ENCODE measurements at regions not wholly inside any gene's neighbourhood (a gene's known extent, or its start where the extent isn't known, plus 50 kb on each side); places are given as distances from the start of the nearest gene placed in this dataset.
A peak's percentile ranks its signal among the peaks of the same experiment; 100 is the strongest.
"Not testable (repeated sequence)": the region's sequence is repeated elsewhere in the genome, so short reads cannot be mapped to it uniquely, and the experiment has no call there.

- H3K4me1 ChIP-seq (ENCODE audit: insufficient read depth, low read length): peaks cover 38% of the 10 kb centered on the region; the same call in 1 of the 2 replicates
- peaks cover 21% of the 10 kb centered on the region; the same call in 1 of the 2 replicates for H3K36me3 ChIP-seq (ENCODE audit: insufficient read depth, low read depth, low read length)
- no peaks in the 10 kb centered on the region for H3K27me3 ChIP-seq (ENCODE audit: insufficient read depth, low read length)
- peaks cover 21% of the 10 kb centered on the region for H3K9me3 ChIP-seq (ENCODE audit: insufficient read depth, low read depth, low read length)
- H3K4me3 ChIP-seq (ENCODE audit: low read length): no peak overlapping the region; the same call in 1 of the 2 replicates
- peak overlapping the region; percentile 83 for H3K27ac ChIP-seq (ENCODE audit: low read length)
- peak overlapping the region; percentile 75; the same call in 1 of the 2 replicates for H3K9ac ChIP-seq (ENCODE audit: low read depth, low read length)
These were observed 655.6 kb upstream of the PCDH10 start for GRCh38 chr4:132493476-132493875.

- not testable (repeated sequence) for H3K9me3 ChIP-seq (ENCODE audit: insufficient read depth, low read depth, low read length); H3K36me3 ChIP-seq (ENCODE audit: insufficient read depth, low read depth, low read length); H3K27me3 ChIP-seq (ENCODE audit: insufficient read depth, low read length)
- peak overlapping the region; percentile 69; the same call in 1 of the 2 replicates for H3K9ac ChIP-seq (ENCODE audit: low read depth, low read length)
- peak overlapping the region; percentile 98 for H3K27ac ChIP-seq (ENCODE audit: low read length)
- 0 out of 2 replicates have a peak overlapping the region, but pooled peaks have one; percentile 3 for H3K4me3 ChIP-seq (ENCODE audit: low read length)
- peaks cover 38% of the 10 kb centered on the region; the same call in 1 of the 2 replicates for H3K4me1 ChIP-seq (ENCODE audit: insufficient read depth, low read length)
These were observed 653.8 kb upstream of the PCDH10 start for GRCh38 chr4:132495267-132495812.

DNA sequence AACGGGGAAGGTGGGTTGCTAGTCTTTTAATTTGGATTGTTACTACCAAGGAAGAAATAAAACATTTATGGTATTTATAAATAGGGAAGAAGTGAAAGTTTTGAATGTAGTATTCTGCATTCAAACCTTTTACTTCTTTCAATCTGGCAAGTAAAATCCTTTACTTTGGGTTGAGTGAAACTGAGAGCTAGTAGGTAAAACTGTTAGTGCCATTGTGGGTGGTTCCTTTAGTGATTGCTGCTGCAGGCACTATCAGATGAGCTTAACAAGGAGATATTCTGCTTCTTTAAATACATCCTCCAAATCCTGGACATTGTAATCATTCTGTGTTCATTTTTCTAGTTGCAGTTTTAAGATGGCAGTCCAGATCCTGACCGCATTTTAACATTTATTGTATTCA, 650.9 kb upstream of the PCDH10 start:
- Histone ChIP-seq H3K27me3 (ENCODE audit: insufficient read depth, low read length) (no peaks in the 10 kb centered on the region), H3K27ac (ENCODE audit: low read length) (no peak overlapping the region), H3K9ac (ENCODE audit: low read depth, low read length) (no peak overlapping the region)

GRCh38 chr4:132502096-132502552, 647.0 kb upstream of the PCDH10 start:
- Histone ChIP-seq H3K4me3 (ENCODE audit: low read length) (no peak overlapping the region), H3K9me3 (ENCODE audit: insufficient read depth, low read depth, low read length) (no peaks in the 10 kb centered on the region), H3K4me1 (ENCODE audit: insufficient read depth, low read length) (no peaks in the 10 kb centered on the region), H3K36me3 (ENCODE audit: insufficient read depth, low read depth, low read length) (no peaks in the 10 kb centered on the region), H3K27ac (ENCODE audit: low read length) (no peak overlapping the region), H3K27me3 (ENCODE audit: insufficient read depth, low read length) (no peaks in the 10 kb centered on the region), H3K9ac (ENCODE audit: low read depth, low read length) (no peak overlapping the region)

More for the DNA sequence above, 650.9 kb upstream of the PCDH10 start:
- H3K4me3 ChIP-seq (ENCODE audit: low read length): no peak overlapping the region
- H3K36me3 ChIP-seq (ENCODE audit: insufficient read depth, low read depth, low read length): no peaks in the 10 kb centered on the region
- no peaks in the 10 kb centered on the region for H3K9me3 ChIP-seq (ENCODE audit: insufficient read depth, low read depth, low read length)
- peaks cover 24% of the 10 kb centered on the region; the same call in 1 of the 2 replicates for H3K4me1 ChIP-seq (ENCODE audit: insufficient read depth, low read length)

GRCh38 chr4:132504438-132504837, 644.7 kb upstream of the PCDH10 start:
- Histone ChIP-seq H3K27ac (ENCODE audit: low read length) (no peak overlapping the region), H3K36me3 (ENCODE audit: insufficient read depth, low read depth, low read length) (no peaks in the 10 kb centered on the region), H3K27me3 (ENCODE audit: insufficient read depth, low read length) (no peaks in the 10 kb centered on the region), H3K4me3 (ENCODE audit: low read length) (no peak overlapping the region), H3K9me3 (ENCODE audit: insufficient read depth, low read depth, low read length) (no peaks in the 10 kb centered on the region), H3K4me1 (ENCODE audit: insufficient read depth, low read length) (no peaks in the 10 kb centered on the region), H3K9ac (ENCODE audit: low read depth, low read length) (no peak overlapping the region)

DNA sequence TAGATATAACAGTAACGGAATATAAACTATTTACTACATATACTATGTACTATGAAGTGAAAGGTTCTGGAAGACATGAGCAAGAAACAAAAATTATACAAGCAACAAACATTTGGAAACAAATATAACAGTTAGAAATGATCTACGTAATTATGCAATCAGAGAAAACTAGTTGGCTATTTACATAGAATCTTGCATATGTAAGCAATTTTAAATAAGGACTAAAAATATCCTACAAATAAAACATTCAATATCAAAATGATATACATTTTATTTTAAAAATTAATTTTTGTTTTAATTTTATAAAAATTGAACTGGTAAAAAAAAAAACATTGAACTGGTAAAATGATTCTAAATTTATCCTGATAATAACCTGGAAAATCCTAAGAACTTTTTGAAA, 642.5 kb upstream of the PCDH10 start:
- peaks cover 11% of the 10 kb centered on the region; the same call in 1 of the 2 replicates for H3K4me1 ChIP-seq (ENCODE audit: insufficient read depth, low read length)
- no peak overlapping the region for H3K27ac ChIP-seq (ENCODE audit: low read length)
- no peak overlapping the region for H3K9ac ChIP-seq (ENCODE audit: low read depth, low read length)
- no peaks in the 10 kb centered on the region for H3K36me3 ChIP-seq (ENCODE audit: insufficient read depth, low read depth, low read length)
- no peak overlapping the region for H3K4me3 ChIP-seq (ENCODE audit: low read length)
- H3K9me3 ChIP-seq (ENCODE audit: insufficient read depth, low read depth, low read length): no peaks in the 10 kb centered on the region
- H3K27me3 ChIP-seq (ENCODE audit: insufficient read depth, low read length): no peaks in the 10 kb centered on the region

DNA sequence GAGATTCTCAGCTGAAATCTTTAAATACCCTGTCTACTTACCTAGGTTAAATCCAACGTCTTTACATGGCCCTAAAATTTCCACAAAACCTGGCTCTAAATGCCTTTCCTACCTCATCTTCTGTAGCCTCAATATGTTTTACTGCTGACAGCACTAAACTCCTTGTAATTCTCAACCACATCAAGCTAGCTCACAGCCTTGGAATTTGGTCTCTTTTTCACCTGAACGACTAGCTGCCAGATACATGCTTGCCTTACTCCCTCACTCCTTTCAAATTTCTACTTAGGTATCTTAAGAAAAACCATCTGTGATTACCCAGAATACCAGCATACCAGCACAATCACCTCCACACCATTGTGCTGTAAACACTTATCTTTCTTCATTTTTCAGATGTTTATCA, 635.6 kb upstream of the PCDH10 start:
- no peak overlapping the region for H3K27ac ChIP-seq (ENCODE audit: low read length)
- no peaks in the 10 kb centered on the region for H3K27me3 ChIP-seq (ENCODE audit: insufficient read depth, low read length)
- no peaks in the 10 kb centered on the region for H3K36me3 ChIP-seq (ENCODE audit: insufficient read depth, low read depth, low read length)
- H3K4me3 ChIP-seq (ENCODE audit: low read length): no peak overlapping the region
- no peaks in the 10 kb centered on the region for H3K9me3 ChIP-seq (ENCODE audit: insufficient read depth, low read depth, low read length)
- H3K9ac ChIP-seq (ENCODE audit: low read depth, low read length): no peak overlapping the region
- H3K4me1 ChIP-seq (ENCODE audit: insufficient read depth, low read length): peaks cover 23% of the 10 kb centered on the region; the same call in 1 of the 2 replicates

- H3K4me3 ChIP-seq (ENCODE audit: low read length): no peak overlapping the region
- no peak overlapping the region for H3K27ac ChIP-seq (ENCODE audit: low read length)
- no peaks in the 10 kb centered on the region for H3K27me3 ChIP-seq (ENCODE audit: insufficient read depth, low read length)
- H3K9me3 ChIP-seq (ENCODE audit: insufficient read depth, low read depth, low read length): no peaks in the 10 kb centered on the region
- H3K9ac ChIP-seq (ENCODE audit: low read depth, low read length): no peak overlapping the region
- H3K36me3 ChIP-seq (ENCODE audit: insufficient read depth, low read depth, low read length): no peaks in the 10 kb centered on the region
- peaks cover 5% of the 10 kb centered on the region; the same call in 1 of the 2 replicates for H3K4me1 ChIP-seq (ENCODE audit: insufficient read depth, low read length)
These were observed 622.4 kb upstream of the PCDH10 start for GRCh38 chr4:132526652-132527051.

DNA sequence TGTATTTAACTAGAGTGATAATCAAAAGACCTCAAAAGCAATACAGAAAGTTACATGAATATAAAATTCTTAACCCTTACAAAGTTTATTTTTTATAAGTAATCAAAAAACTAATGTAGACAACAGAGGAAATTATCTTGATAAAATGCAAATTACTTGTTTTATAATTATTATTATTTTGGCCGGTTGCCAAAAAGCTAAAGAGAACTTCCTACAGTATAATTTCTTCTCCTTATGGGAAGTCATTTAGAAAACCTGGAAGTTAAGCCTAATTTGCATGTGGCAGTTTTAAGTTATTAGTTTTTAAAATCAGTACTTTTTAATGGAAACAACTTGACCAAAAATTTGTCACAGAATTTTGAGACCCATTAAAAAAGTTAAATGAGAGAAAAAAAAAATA, 621.3 kb upstream of the PCDH10 start:
- Histone ChIP-seq H3K9me3 (ENCODE audit: insufficient read depth, low read depth, low read length) (no peaks in the 10 kb centered on the region), H3K4me1 (ENCODE audit: insufficient read depth, low read length) (peaks cover 5% of the 10 kb centered on the region; the same call in 1 of the 2 replicates), H3K4me3 (ENCODE audit: low read length) (no peak overlapping the region), H3K9ac (ENCODE audit: low read depth, low read length) (no peak overlapping the region), H3K36me3 (ENCODE audit: insufficient read depth, low read depth, low read length) (no peaks in the 10 kb centered on the region), H3K27ac (ENCODE audit: low read length) (no peak overlapping the region), H3K27me3 (ENCODE audit: insufficient read depth, low read length) (no peaks in the 10 kb centered on the region)

- H3K9ac ChIP-seq (ENCODE audit: low read depth, low read length): no peak overlapping the region
- H3K4me1 ChIP-seq (ENCODE audit: insufficient read depth, low read length): peaks cover 5% of the 10 kb centered on the region; the same call in 1 of the 2 replicates
- H3K27ac ChIP-seq (ENCODE audit: low read length): no peak overlapping the region
- no peaks in the 10 kb centered on the region for H3K9me3 ChIP-seq (ENCODE audit: insufficient read depth, low read depth, low read length)
- no peak overlapping the region for H3K4me3 ChIP-seq (ENCODE audit: low read length)
- H3K27me3 ChIP-seq (ENCODE audit: insufficient read depth, low read length): no peaks in the 10 kb centered on the region
- H3K36me3 ChIP-seq (ENCODE audit: insufficient read depth, low read depth, low read length): no peaks in the 10 kb centered on the region
These were observed 618.2 kb upstream of the PCDH10 start for GRCh38 chr4:132530861-132531260.

- Histone ChIP-seq H3K4me1 (ENCODE audit: insufficient read depth, low read length) (no peaks in the 10 kb centered on the region), H3K9ac (ENCODE audit: low read depth, low read length) (no peak overlapping the region), H3K4me3 (ENCODE audit: low read length) (no peak overlapping the region), H3K27me3 (ENCODE audit: insufficient read depth, low read length) (no peaks in the 10 kb centered on the region), H3K36me3 (ENCODE audit: insufficient read depth, low read depth, low read length) (no peaks in the 10 kb centered on the region), H3K27ac (ENCODE audit: low read length) (no peak overlapping the region), H3K9me3 (ENCODE audit: insufficient read depth, low read depth, low read length) (peaks cover 22% of the 10 kb centered on the region)
These were observed 608.8 kb upstream of the PCDH10 start for GRCh38 chr4:132540268-132540667.

DNA sequence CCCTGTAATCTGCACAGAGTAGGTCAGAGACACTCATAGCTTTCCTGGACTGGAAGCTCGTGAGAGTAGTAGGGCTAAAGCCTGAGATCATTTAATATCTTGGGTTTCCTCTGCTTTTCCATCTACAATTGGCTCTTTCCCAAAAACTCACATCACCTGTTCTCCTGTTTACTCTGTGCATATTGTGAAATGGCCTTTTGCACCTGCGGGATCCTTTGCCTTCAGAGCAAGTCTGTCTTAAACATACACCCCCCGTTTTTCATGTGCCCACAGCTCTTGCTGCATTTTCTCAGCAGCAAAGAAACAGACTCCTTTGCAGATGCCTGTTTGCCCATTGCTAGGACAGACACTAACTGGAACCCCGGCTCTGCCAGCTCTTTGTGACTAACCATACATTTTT, 608.3 kb upstream of the PCDH10 start:
- Histone ChIP-seq H3K27me3 (ENCODE audit: insufficient read depth, low read length) (no peaks in the 10 kb centered on the region), H3K4me3 (ENCODE audit: low read length) (no peak overlapping the region), H3K36me3 (ENCODE audit: insufficient read depth, low read depth, low read length) (no peaks in the 10 kb centered on the region), H3K4me1 (ENCODE audit: insufficient read depth, low read length) (no peaks in the 10 kb centered on the region), H3K9me3 (ENCODE audit: insufficient read depth, low read depth, low read length) (peaks cover 22% of the 10 kb centered on the region), H3K27ac (ENCODE audit: low read length) (no peak overlapping the region), H3K9ac (ENCODE audit: low read depth, low read length) (no peak overlapping the region)
